CD4-positive, alpha-beta T cell treated with Interleukin-21 for 1 hour (primary cell): ENCODE measurements at regions not wholly inside any gene's neighbourhood (a gene's known extent, or its start where the extent isn't known, plus 50 kb on each side); places are given as distances from the start of the nearest gene placed in this dataset.

Source experiments
- DNase-seq: peaks from one replicate; pipeline ENCODE4 v3.0.0-alpha.2; 2020

GRCh38 chr10:28058746-28059145 is 59.9 kb upstream of the ODAD2 start:
- DNase-seq = no peak

GRCh38 chr10:28054228-28054860 is 55.5 kb upstream of the ODAD2 start:
- DNase-seq = no peak

DNA sequence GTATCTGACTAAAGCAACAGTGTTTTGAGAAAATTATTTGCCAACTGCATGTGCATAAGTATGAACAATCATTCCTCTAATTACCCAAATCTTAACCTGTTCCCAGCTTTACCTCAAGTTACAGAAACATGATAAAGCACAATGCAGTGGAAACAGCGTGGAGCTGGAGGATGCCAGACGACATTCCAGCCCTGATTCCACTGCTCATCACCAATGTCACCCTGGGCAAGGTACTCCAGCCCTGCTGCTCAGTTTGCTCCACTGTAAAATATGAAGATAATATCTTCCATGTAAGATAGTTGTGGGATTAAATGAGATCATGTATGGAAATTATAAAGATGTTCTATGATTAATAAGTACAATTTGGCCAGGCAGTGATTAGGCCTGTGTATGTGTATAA is 50.4 kb upstream of the ODAD2 start:
- DNase-seq = no peak
